RCC 7860 (cell line): ENCODE measurements at regions not wholly inside any gene's neighbourhood (a gene's known extent, or its start where the extent isn't known, plus 50 kb on each side); places are given as distances from the start of the nearest gene placed in this dataset.
A peak's percentile ranks its signal among the peaks of the same experiment; 100 is the strongest.

Experiments used
- DNase-seq: peaks from one replicate; pipeline ENCODE4 v3.0.0-alpha.2; 2015; ENCODE audit warnings: low spot score
- FAIRE-seq: peaks from 2 replicates; lab custom pipeline; 2012; peaks lifted over from hg19 to GRCh38; lab: Jason Lieb, UNC

GRCh38 chr17:77507111-77507885, 366.5 kb downstream of the SEC14L1 start:
- FAIRE-seq, result no peak
- DNase-seq, result no peak

GRCh38 chr17:77508047-77508715, 367.4 kb downstream of the SEC14L1 start:
- DNase-seq (no peak), FAIRE-seq (no peak)

- FAIRE-seq, result no peak
- DNase-seq, result no peak
Observed at GRCh38 chr17:77509089-77509488, 368.3 kb downstream of the SEC14L1 start.

- no peak for DNase-seq
- no peak for FAIRE-seq
Observed at GRCh38 chr17:77509599-77509998, 368.8 kb downstream of the SEC14L1 start.

- FAIRE-seq, result no peak
- no peak for DNase-seq
Observed at GRCh38 chr17:77510133-77510796, 369.5 kb downstream of the SEC14L1 start.

GRCh38 chr17:77511514-77512061, 370.8 kb downstream of the SEC14L1 start:
- no peak for FAIRE-seq
- no peak for DNase-seq

- DNase-seq (no peak), FAIRE-seq (no peak)
Observed at GRCh38 chr17:77512062-77512946, 371.5 kb downstream of the SEC14L1 start.

GRCh38 chr17:77513045-77513444, 372.3 kb downstream of the SEC14L1 start:
- FAIRE-seq, result no peak
- DNase-seq, result no peak

GRCh38 chr17:77515227-77515626, 374.5 kb downstream of the SEC14L1 start:
- no peak for DNase-seq
- FAIRE-seq, result no peak

- DNase-seq (peak; percentile 90), FAIRE-seq (peak; percentile 96)
Observed at GRCh38 chr17:77516902-77517301, 376.1 kb downstream of the SEC14L1 start.

- FAIRE-seq, result no peak
- DNase-seq, result no peak
Observed at GRCh38 chr17:77521076-77521475, 380.3 kb downstream of the SEC14L1 start.

- DNase-seq (no peak), FAIRE-seq (no peak)
Observed at GRCh38 chr17:77523540-77523939, 382.8 kb downstream of the SEC14L1 start.

- no peak for FAIRE-seq
- DNase-seq, result no peak
Observed at GRCh38 chr17:77526259-77526711, 385.5 kb downstream of the SEC14L1 start.

GRCh38 chr17:77526728-77527350, 386.1 kb downstream of the SEC14L1 start:
- DNase-seq, result no peak
- FAIRE-seq, result no peak

- FAIRE-seq (no peak), DNase-seq (no peak)
Observed at GRCh38 chr17:77527409-77527808, 386.6 kb downstream of the SEC14L1 start.

GRCh38 chr17:77527836-77528505, 387.2 kb downstream of the SEC14L1 start:
- DNase-seq (no peak), FAIRE-seq (no peak)

GRCh38 chr17:77528516-77529327, 388.0 kb downstream of the SEC14L1 start:
- DNase-seq, result no peak

GRCh38 chr17:77529328-77529650, 388.5 kb downstream of the SEC14L1 start:
- DNase-seq (no peak), FAIRE-seq (no peak)

More at GRCh38 chr17:77528516-77529327, 388.0 kb downstream of the SEC14L1 start:
- no peak for FAIRE-seq

GRCh38 chr17:77530591-77530990, 389.8 kb downstream of the SEC14L1 start:
- DNase-seq (no peak), FAIRE-seq (no peak)
